Left cardiac atrium (tissue), 4 donors: ENCODE measurements at regions not wholly inside any gene's neighbourhood (a gene's known extent, or its start where the extent isn't known, plus 50 kb on each side); places are given as distances from the start of the nearest gene placed in this dataset.

ENCODE experiments used
- ATAC-seq, 2 donors: fragments of 200-7000 bp; cut with Tn5 transposase; one replicate each; pipeline ENCODE4 v1.9.1; 2020; ENCODE audit warnings: mild to moderate bottlenecking in 2 of 2, moderate library complexity in 2 of 2
- DNase-seq: peaks from one replicate; pipeline ENCODE4 v3.0.0-alpha.2; 2020
- intact Hi-C, 2 donors: fragments of 100-400 bp; cut with DNase I; formaldehyde crosslinking; loops; one replicate each; pipeline versions ENCODE4 v1.14.1 to v1.15.1; 2022 to 2023
- donor health status: DM: no; HTN: yes; CAD: no.
- donor health status: DM: no; HTN: yes; CAD: no; lungs with severe emphysema.
- donor health status: DM: yes; HTN: yes; CAD: no.
- donor health status: Dilated cardiomyopathy.

DNA sequence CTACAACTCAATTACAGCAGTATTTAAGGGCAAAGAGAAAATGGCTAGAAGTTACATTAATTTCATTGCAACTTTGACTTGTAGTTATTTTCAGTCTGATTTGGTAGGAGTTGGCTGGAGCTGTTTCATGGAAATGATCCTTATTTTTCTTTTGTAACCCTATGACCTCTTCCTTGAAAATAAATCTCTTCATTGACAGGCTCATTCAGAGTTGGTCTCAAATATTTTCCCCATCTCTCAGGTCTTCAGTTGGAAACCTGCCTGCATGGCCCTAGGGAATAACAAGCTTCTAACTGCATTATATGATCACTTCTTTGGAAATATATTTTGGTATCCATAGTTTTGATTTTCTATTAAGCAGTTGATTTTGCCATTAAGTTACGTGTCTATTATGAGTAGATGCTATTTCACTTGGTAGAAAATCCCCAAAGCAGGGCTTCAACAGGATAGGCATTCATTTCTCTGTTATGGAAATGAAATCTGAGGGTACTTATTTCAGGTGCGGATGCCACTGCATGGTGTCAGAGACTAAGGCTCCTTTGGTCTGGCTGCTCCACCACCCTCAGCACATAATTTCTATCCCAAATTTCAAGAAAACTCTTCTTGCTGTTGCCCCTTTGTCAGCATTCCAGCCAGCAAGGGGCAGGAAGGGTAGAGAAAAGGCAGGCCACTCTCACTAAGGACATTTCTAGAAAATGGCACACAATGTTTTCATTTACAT is 502.5 kb downstream of the SPRY1 start:
- intact Hi-C loops: no loop called here
- no peak for DNase-seq
- no peak for ATAC-seq

DNA sequence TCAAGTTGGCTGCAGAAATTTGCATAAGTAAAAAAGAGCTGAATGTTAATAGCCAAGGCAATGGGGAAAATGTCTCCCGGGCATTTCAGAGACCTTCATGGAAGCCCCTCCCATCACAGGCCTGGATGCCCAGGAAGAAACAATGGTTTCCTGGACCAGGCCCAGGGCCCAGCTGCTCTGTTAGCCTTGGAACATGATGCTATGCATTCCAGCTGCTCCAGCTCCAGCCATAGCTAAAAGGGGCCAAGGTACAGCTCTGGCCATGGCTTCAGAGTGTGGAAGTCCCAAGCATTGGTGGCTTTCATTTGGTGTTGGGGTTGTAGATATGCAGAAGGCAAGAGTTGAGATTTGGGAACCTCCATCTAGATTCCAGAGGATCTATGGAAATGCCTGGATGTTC is 508.3 kb downstream of the SPRY1 start:
- intact Hi-C loops: no loop called here
- no peak for ATAC-seq
- DNase-seq: no peak

DNA sequence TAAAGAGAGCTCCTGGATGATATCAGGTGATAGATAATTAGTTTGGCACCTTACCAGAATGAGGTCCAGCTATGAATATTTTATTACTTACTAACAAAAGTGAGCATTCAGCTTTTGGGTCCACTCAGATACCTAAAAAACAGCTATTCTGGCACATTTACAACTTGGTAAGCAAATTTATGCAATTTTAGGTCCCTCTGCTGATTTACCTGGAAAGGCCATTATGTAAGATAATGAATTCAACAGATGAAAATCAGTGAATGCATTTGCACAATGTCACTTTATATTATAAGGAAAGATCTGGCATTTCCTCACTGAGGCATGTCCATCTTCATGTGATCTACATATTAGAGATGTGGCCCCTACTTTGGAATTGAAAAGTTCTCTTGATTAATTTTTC is 517.0 kb downstream of the SPRY1 start:
- DNase-seq: no peak
- intact Hi-C loops: no loop called here
- no peak for ATAC-seq

DNA sequence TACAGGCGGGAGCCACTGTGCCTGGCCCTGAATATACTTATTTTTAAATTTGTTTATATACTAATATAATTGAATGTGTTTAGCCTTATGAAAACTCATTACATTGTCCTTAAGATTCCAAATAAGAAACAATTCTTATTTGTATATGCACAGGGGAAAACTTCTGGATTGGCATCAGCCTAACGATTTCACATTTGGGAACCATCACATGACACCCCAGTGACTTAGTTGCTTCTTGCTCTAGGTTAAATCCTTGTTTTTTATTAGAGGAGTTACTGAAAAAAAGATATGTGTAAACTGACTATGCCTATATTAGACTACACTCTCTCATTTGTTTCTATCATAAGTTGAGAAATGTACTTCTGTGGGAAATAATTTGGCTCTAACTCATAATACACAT is 520.2 kb downstream of the SPRY1 start:
- intact Hi-C loops: no loop called here
- no peak for DNase-seq
- no peak for ATAC-seq

DNA sequence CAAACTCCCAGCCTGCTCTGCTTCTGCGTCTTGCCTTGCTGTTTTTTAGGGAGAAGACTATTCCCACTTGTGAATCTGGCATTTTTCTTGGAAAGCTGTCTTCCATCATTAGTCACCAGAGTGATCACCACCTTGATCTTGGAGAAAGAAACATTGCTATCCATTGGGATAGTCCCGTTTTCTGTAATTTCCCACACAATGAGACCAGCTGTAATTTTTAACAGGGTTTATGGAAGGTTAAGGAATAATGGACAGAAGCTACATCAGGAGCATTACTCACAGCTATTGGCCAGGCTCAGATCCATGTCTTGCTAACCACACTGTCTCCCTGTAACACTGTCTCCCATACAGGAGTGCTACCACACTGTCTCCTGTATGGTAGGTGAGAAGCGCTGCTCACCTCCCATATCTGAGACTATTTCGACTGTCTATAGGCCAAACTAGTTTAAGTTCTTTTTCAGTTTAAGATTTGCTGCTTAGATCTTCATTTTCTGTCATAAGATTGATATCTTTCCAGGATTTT is 523.0 kb downstream of the SPRY1 start:
- intact Hi-C loops: no loop called here
- ATAC-seq: peak in 1 of 2 donors; percentile 31
- no peak for DNase-seq

DNA sequence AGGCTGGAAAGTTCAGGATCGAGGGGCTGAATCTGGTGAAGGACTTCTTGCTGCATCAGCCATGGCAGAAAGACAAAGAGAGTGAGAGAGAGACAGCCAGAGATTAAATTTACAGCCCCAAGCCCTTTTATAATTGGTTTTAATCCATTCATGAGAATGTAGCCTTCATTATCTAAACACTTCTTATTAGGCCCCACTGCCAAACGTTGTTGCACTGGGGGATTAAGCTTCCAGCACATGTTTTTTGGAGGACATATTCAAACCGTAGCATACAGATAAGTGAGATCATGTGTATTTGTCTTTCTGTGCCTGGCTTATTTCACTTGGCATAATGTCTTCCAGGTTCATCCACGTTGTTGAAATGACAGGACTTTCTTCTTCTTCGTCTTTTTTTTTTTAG is 524.7 kb downstream of the SPRY1 start:
- ATAC-seq: peak in 1 of 2 donors; percentile 22
- DNase-seq: no peak
- intact Hi-C loops: no loop called here

DNA sequence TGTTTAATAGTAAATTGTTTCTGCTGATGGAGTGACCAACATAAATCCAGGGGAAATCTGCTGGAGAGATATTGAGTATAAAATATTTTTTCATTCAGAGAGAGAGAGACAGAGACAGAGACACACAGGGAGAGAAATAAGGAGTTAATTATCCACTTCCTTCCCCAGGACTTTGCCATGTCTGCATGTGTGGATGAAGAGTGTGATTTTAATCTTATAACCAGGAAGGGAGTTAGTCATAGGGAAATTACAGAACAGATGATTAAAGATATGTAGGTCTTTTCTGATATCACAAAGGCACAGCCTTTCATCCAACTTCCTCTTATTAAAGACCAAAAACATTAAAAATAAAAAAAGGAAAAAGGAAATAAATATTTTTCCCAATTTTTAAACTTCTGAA is 526.3 kb downstream of the SPRY1 start:
- intact Hi-C loops: no loop called here
- ATAC-seq: peak in 1 of 2 donors; percentile 39
- no peak for DNase-seq

DNA sequence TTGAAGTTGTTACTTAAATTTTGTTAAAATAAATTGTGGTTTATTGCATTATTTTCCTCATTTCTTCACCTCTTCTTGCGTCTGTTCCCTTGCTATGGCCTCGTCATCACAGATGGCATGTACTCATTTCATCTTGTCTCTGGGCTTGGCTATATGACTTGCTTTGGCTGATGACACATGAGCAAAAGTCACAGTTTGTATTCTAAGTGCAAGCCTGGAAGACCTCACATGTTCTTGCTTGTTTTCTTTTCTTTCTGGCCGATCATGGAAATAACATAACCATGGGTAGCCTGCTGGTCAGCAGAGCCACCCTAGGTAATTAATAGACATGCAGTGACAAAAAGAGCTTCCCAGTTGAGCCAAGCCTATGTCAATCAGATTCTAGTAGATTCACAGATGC is 527.9 kb downstream of the SPRY1 start:
- intact Hi-C loops: no loop called here
- no peak for DNase-seq
- ATAC-seq: no peak

DNA sequence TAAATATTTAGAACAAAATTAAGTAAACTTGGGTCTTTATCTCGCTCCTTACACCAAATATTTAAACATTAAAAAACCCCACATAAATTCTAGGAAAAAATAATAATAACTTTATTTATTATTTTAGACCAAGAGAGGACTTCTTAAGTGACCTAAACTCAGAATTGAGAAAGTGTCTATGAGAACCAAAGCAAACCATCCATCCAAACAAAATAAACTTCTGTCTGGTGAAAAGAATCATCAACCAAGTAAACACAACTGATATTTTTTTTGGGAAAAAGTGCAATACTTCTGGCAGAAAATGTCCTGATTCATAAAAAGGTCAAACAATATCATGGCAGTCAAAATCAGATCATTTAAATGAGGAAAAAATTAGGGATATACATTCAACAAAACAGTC is 533.0 kb downstream of the SPRY1 start:
- intact Hi-C loops: no loop called here
- ATAC-seq (peak in 1 of 2 donors; percentile 26), DNase-seq (no peak)

DNA sequence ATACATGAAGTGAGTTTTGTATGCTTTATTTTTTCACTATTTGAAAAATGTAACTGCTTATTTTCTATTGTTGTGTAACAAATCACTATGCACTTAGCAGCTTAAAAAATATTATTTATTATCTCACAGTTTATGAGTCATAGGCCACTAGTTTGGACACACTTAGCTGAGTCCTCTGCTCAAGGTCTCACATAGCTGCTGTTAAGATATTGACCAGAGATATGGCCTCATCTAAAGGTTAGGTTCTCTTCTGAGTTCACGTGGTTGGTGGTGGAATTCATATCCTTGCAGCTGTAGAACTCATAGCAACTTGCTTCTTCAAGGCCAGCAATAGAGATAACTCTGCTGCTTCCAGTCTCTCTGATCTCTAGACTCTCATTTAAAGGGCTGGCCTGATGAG is 534.4 kb downstream of the SPRY1 start:
- ATAC-seq: peak in 1 of 2 donors; percentile 57
- intact Hi-C loops: no loop called here
- DNase-seq: no peak

DNA sequence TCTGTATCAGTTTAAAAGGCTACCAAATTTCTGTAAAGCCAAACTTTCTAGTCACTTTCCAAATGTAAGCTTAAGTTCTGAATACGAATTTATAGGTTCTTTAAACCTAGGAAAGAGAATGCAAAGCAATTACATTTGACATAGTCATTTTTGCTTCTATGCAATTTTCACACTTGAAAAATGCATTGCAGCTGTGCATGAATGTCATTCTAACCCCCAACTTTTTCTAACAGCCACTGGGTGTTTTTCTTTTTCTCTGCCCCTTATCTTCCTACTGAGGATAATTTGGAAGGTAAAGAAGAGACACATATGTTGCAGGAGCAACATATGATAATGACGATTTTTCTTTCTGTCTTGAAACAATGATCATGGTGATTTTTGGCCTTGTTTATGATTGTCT is 537.5 kb downstream of the SPRY1 start:
- ATAC-seq: no peak
- intact Hi-C loops: no loop called here
- no peak for DNase-seq

DNA sequence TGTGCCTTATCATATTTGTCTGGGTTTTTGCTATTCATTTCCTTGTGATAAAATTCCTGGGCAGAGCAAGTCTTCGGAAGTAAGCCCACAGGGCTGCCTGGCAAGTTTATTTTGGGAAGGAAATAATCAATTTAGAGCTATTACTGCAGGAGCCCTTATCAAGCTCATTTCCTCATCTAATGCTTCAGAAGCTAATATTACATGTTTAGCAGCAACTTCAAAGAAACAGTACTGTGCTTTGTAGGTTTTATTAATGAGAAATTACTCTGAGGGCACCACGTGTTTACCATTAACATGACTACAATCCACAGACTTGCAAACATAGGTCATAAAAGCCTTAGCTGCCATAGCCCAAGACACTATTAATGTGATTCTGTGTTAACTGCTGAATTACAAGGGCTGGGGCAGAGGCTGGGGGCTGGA is 540.0 kb downstream of the SPRY1 start:
- intact Hi-C loops: no loop called here
- peak in 1 of 2 donors; percentile 40 for ATAC-seq
- DNase-seq: no peak

DNA sequence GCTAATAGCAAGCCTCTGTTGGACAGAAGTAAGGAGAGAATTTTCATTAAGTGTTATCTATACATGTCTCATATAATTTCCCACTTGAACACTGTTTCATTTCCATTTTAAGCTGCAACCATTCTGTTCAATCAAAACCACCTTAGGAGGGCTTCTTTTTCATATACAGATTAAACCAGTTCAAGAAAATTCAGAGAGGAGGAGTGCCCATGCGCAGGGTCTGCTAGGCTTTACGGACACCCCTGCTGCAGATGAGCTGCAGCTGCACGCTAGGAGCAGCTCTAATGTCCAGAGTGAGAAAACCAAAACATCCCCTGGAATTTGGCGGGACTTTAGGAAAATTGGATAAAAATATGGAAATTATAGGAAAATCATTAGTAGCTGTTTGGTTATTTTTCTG is 541.0 kb downstream of the SPRY1 start:
- intact Hi-C loops: no loop called here
- DNase-seq: no peak
- ATAC-seq: peak in 1 of 2 donors; percentile 31

DNA sequence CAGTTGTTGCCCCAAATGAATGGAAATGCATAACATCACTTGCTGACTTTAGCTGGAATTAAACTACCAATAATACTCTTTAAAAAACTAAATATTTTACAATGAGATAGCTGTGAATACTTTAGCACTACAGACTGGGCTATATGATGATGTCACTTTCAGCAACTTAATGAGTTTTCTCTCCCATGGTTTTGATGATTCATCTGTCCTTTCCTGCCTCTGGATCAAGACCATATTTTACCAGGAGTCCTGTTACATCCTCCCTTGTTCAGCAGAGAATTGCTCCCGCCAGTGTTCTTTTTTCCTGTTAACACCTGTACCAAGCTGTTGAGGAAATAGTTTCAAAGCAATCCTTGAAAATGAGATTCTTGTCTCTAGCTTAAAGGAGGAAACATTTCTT is 543.0 kb downstream of the SPRY1 start:
- no peak for DNase-seq
- ATAC-seq: peak in 1 of 2 donors; percentile 84
- intact Hi-C loops: loop anchor here in 1 of 2 donors (10.0 kb wide), 1 partner anchor 105 kb away; no protein-coding TSS in a partner anchor

DNA sequence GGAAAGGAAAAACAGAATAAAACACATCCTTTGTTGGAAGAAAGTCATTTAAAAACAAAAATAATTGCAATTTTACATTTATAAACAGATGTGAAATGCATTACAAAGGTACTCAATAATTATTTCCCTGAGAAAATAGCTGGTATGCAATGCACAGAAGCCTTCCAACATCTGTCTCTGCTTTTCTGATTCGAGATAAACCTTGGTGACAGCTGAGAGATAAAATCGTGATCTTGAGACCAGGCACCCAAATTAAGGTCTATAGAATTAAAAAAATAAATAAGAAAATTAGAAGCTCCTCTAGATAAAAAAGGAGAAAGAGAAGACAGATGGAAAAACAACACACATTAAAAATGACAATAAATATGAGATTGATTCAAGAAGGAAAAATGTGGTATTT is 544.0 kb downstream of the SPRY1 start:
- ATAC-seq (no peak), DNase-seq (no peak)
- intact Hi-C loops: loop anchor here in 1 of 2 donors (10.0 kb wide), 1 partner anchor 106 kb away; no protein-coding TSS in a partner anchor

DNA sequence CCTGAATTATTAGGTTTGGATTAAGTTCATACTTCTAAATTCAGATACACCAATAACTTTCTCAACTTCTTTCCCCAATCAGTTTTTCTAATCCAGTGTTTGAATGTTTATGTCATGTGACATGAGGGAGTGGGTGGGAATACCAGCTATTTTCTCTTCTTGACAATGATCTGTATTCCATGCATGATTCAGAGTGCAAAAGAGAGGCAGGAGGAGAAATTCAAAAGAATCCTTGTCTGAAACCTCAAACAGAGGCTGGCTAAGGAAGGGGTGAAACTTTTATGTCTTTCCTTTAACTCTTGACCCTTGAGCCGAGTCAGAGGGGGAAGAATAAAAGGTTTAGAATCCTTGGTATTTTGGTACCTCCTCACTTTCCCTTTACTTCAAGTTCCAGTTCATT is 544.7 kb downstream of the SPRY1 start:
- DNase-seq: no peak
- intact Hi-C loops: loop anchor here in 1 of 2 donors (10.0 kb wide), 1 partner anchor 107 kb away; no protein-coding TSS in a partner anchor
- ATAC-seq: no peak

DNA sequence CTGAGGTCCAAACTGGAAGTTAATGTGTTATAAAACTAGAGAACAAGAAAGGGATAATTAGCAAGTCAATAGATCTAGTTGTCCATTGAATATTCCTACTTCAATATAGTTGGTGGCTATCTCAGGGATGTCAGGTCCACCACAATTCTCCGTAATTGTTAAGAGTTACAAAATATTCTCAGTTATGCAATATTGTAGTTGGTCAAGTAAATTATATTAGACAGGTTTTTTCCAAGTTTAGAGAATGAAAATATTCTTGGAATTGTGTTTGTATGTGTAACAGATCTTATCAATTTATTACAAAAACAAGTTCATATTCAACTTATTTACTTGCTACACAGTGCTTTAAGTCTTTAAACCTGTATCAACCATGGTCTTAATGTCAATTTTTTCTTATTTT is 547.4 kb downstream of the SPRY1 start:
- DNase-seq: no peak
- no peak for ATAC-seq
- intact Hi-C loops: loop anchor here in 1 of 2 donors (10.0 kb wide), 1 partner anchor 109 kb away; no protein-coding TSS in a partner anchor

DNA sequence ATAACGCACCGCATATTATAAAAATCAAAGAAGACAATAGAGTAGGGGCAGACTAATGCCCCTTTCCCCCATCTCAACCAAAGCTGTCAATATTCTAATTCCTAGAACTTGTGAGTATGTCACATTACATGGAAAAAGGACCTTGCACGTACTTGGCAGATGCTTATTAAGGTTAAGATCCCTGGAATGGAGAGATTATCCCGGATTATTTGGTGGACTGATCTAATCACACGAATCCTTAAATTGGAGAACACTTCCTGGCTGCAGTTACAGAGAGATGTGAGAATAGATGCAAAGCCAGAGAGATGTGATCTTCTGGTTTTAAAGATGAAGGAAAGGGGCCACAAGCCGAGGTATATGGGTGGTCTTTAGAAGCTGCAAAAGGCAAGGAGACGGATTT is 548.7 kb downstream of the SPRY1 start:
- ATAC-seq: no peak
- intact Hi-C loops: loop anchor here in 1 of 2 donors (10.0 kb wide), 1 partner anchor 110 kb away; no protein-coding TSS in a partner anchor
- no peak for DNase-seq

DNA sequence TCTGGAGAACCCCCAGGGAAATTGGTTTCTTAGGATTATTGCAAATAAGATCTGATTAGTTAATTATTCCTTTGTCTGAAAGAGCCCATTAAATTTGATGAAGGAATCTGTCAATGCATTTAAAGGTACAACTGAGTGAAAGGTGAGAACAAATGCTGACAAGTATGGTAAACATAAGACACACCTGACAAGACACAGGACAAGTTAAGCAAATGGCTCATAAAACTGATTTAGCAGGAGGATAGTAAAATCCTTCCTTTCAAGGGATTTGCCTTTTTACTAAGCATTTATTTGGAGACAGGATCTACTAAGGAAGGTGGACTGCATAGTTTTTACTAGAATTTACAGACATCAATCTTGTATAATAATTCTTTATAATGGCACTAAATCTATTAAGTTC is 553.9 kb downstream of the SPRY1 start:
- DNase-seq (no peak), ATAC-seq (no peak)
- intact Hi-C loops: no loop called here

DNA sequence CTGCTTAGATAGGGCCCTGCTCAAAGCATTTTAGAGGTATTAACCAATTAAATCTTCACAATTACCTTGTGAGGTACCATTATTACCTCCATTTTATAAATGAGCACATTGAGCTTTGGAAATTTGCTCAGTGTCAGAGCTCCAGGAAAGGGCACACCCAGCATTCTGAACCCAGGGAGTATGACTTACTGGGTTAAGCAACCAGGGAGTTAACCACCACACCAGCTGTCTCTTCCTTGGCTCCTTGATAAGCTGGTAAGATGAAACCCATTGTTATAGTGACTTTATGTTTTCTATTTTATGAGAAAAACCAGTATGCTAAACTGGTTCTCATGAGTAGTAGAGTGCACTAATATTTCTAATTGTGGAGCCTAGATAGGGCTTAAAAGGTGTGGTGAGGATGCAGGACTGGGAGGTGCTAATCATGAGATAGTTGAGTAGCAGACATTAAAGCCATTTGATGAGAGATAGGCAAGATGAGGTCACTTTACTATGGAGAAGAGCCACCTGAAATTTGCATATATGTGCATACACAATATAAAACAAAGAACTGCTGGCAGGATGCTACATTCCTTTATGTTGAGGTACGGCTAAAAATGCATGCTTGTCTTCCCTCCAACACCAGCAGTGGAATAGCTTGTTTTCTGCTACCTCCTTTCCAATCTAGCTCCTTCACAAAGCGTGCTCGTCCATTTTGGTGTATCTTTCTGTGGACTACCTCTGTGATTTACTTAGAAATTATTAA is 556.1 kb downstream of the SPRY1 start:
- DNase-seq (no peak), ATAC-seq (no peak)
- intact Hi-C loops: no loop called here
